HG03064 (cell line): ENCODE measurements at regions not wholly inside any gene's neighbourhood (a gene's known extent, or its start where the extent isn't known, plus 50 kb on each side); places are given as distances from the start of the nearest gene placed in this dataset.

Experiments
- ATAC-seq: cut with Tn5 transposase; IDR thresholded peaks from one replicate; pipeline ENCODE4 v1.9.1; 2021; ENCODE audit warnings: low read depth; ENCODE audit not compliant: unreplicated experiment

- ATAC-seq, result no peak
Measured at GRCh38 chr2:221129657-221130056, 442.4 kb downstream of the EPHA4 start.

- no peak for ATAC-seq
Measured at GRCh38 chr2:221130431-221130830, 441.7 kb downstream of the EPHA4 start.

GRCh38 chr2:221133941-221134340 lies 438.2 kb downstream of the EPHA4 start:
- ATAC-seq, result no peak

GRCh38 chr2:221134718-221135117 lies 437.4 kb downstream of the EPHA4 start:
- no peak for ATAC-seq

GRCh38 chr2:221135699-221136098 lies 436.4 kb downstream of the EPHA4 start:
- ATAC-seq, result no peak

GRCh38 chr2:221137385-221137784 lies 434.7 kb downstream of the EPHA4 start:
- ATAC-seq, result no peak

- ATAC-seq, result no peak
Measured at GRCh38 chr2:221142341-221142740, 429.8 kb downstream of the EPHA4 start.

GRCh38 chr2:221143231-221143630 lies 428.9 kb downstream of the EPHA4 start:
- ATAC-seq, result no peak

- ATAC-seq, result no peak
Measured at GRCh38 chr2:221144909-221145308, 427.2 kb downstream of the EPHA4 start.

GRCh38 chr2:221145396-221145795 lies 426.7 kb downstream of the EPHA4 start:
- ATAC-seq, result no peak

GRCh38 chr2:221153226-221153625 lies 418.9 kb downstream of the EPHA4 start:
- no peak for ATAC-seq

GRCh38 chr2:221154176-221154575 lies 417.9 kb downstream of the EPHA4 start:
- ATAC-seq, result no peak

GRCh38 chr2:221156062-221156734 lies 415.9 kb downstream of the EPHA4 start:
- no peak for ATAC-seq

GRCh38 chr2:221161186-221161585 lies 410.9 kb downstream of the EPHA4 start:
- ATAC-seq, result no peak

GRCh38 chr2:221166292-221166691 lies 405.8 kb downstream of the EPHA4 start:
- ATAC-seq, result no peak

- no peak for ATAC-seq
Measured at GRCh38 chr2:221167561-221167960, 404.5 kb downstream of the EPHA4 start.

- ATAC-seq, result no peak
Measured at GRCh38 chr2:221169724-221170123, 402.4 kb downstream of the EPHA4 start.

- ATAC-seq, result no peak
Measured at GRCh38 chr2:221170548-221170947, 401.6 kb downstream of the EPHA4 start.

- ATAC-seq, result no peak
Measured at GRCh38 chr2:221176667-221177066, 395.4 kb downstream of the EPHA4 start.

- no peak for ATAC-seq
Measured at GRCh38 chr2:221178139-221178538, 394.0 kb downstream of the EPHA4 start.

GRCh38 chr2:221186873-221187272 lies 385.2 kb downstream of the EPHA4 start:
- ATAC-seq, result no peak

- ATAC-seq, result no peak
Measured at GRCh38 chr2:221189431-221190067, 382.6 kb downstream of the EPHA4 start.
